ENCODE measurements at regions not wholly inside any gene's neighbourhood (a gene's known extent, or its start where the extent isn't known, plus 50 kb on each side); places are given as distances from the start of the nearest gene placed in this dataset.

DNA sequence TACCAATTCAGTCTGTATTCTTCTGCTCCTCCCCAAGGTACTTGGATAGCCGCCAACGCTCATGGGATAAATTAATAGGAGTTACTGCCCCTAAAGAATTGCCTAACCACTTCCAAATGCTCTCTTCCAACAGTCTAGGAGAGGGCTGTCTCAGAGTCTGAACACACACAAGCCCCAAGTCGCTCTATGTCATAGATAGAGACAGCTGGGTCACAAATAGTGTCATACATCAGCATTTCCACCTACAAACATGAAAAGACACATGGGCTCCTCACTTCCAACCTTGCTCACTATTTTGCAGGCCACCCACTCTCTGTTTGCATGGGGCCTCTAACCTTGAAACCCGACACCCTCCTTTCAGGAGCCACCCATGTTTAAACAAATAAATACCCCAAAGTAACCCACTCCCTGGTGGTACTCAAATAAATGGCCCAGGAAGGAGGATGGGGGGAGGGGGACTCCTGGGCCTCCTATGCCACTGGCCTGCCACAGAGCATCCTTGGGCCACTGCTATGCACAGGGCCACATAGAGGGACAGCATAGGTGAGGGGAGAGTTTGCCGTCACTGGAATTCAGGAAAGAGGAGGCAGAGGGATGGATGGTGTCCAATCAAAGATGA is 265.9 kb downstream of the SOX9 start:
- Histone ChIP-seq H3K9me3 (ENCODE audit: low read depth, low read length) (no peaks in the 10 kb centered on the region), H3K9ac (ENCODE audit: insufficient read length) (no peak overlapping the region), H3K4me3 (no peak overlapping the region), H3K36me3 (ENCODE audit: insufficient read depth, low read length) (no peaks in the 10 kb centered on the region), H3K27ac (0 out of 2 replicates have a peak overlapping the region, but pooled peaks have one; percentile 9)
- DNase-seq (ENCODE audit: low read depth, low spot score) = no peak
- TF ChIP-seq FOXP2 (optimal IDR thresholded peaks at IDR 0.05; ENCODE audit: control extremely low read depth, extremely low read length, insufficient read depth) (no peak), POLR2AphosphoS5 (IDR thresholded peaks at IDR 0.05; ENCODE audit: borderline replicate concordance, low read depth, low read length) (no peak), EZH2 (IDR thresholded peaks at IDR 0.05) (no peak)

DNA sequence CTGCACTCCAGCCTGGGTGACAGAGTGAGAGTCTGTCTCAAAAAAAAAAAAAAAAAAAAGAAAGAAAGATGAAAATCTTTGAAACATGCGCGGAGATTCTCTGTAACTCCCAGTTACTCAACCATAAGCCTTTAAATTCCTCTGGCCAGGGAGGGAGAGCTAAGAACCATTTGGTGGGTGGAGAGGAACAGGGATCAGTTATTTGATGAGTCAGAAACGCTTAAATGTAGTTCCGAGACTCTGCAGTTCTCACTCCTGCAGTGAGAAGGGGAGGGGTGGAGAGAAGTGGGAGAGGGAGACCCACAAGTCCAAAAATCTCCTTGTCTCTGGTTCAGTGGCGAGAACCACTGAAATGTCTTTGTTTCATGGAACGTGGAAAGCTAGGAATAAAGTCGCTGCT is 266.7 kb downstream of the SOX9 start:
- no peaks in the 10 kb centered on the region for H3K9me3 ChIP-seq (ENCODE audit: low read depth, low read length)
- no peaks in the 10 kb centered on the region for H3K36me3 ChIP-seq (ENCODE audit: insufficient read depth, low read length)
- H3K9ac ChIP-seq (ENCODE audit: insufficient read length) = no peak overlapping the region
- no peak overlapping the region for H3K27ac ChIP-seq
- H3K4me3 ChIP-seq = no peak overlapping the region
- TF ChIP-seq EZH2 (IDR thresholded peaks at IDR 0.05) (no peak), POLR2AphosphoS5 (IDR thresholded peaks at IDR 0.05; ENCODE audit: borderline replicate concordance, low read depth, low read length) (no peak), FOXP2 (optimal IDR thresholded peaks at IDR 0.05; ENCODE audit: control extremely low read depth, extremely low read length, insufficient read depth) (no peak)
- DNase-seq (ENCODE audit: low read depth, low spot score) = no peak

DNA sequence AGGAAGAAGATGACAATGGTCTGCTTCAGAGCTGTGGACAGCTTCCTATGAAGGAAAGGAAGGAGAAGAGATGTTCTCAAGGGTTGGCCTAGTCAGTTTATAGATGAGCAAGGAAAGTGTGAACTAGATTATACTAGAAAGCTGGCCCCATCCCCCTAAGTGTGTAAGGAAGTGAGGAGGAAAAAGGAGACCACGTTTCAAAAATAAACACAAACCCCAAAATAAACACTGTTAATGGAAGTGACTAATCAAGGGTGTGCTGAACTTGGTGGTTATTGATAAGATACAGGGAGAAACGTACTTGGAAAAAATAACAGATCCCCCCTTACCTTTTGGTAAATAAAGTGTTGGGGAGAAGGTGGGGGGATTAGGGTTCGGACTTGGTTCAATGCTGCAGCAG is 267.1 kb downstream of the SOX9 start:
- Histone ChIP-seq H3K36me3 (ENCODE audit: insufficient read depth, low read length) (no peaks in the 10 kb centered on the region), H3K27ac (no peak overlapping the region), H3K9me3 (ENCODE audit: low read depth, low read length) (no peaks in the 10 kb centered on the region), H3K9ac (ENCODE audit: insufficient read length) (no peak overlapping the region), H3K4me3 (no peak overlapping the region)
- no peak for DNase-seq (ENCODE audit: low read depth, low spot score)
- TF ChIP-seq EZH2 (IDR thresholded peaks at IDR 0.05) (no peak), FOXP2 (optimal IDR thresholded peaks at IDR 0.05; ENCODE audit: control extremely low read depth, extremely low read length, insufficient read depth) (no peak), POLR2AphosphoS5 (IDR thresholded peaks at IDR 0.05; ENCODE audit: borderline replicate concordance, low read depth, low read length) (no peak)

DNA sequence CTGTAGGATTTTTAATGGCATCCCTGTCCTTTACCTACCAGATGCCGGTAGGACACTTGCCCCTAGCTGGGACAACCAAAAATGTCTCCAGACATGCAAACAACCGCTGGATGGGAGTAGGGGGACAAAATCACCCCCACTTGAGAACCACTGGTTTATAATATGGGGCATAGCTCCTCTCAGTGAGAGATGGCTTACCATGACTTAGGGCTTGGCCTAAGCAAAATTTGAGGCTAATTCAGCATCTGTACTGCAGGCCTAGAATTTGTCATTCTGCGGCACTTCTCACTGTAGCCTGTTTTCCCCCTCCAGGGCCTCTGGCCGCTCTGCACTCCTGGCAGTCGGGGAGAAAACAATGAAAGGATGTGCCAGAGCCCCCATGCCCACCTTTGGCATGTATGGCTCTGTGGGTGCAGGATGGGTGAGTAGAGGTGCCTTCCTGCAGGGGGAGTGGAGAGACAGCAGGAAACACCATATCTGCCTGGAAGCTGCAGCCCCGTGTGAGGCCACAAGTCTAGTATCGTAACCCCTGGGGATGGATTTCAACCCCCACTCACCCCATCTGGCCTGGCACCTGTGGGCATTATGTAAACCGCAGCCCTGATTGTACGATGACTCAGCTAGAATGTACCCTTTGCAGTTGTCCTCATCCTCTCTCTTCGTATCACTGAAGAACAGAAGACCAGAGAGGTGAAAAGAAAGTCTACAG is 268.1 kb downstream of the SOX9 start:
- Histone ChIP-seq H3K4me3 (no peak overlapping the region), H3K9me3 (ENCODE audit: low read depth, low read length) (no peaks in the 10 kb centered on the region), H3K36me3 (ENCODE audit: insufficient read depth, low read length) (no peaks in the 10 kb centered on the region), H3K9ac (ENCODE audit: insufficient read length) (no peak overlapping the region), H3K27ac (no peak overlapping the region)
- TF ChIP-seq EZH2 (IDR thresholded peaks at IDR 0.05) = no peak
- TF ChIP-seq FOXP2 (optimal IDR thresholded peaks at IDR 0.05; ENCODE audit: control extremely low read depth, extremely low read length, insufficient read depth) = no peak
- no peak for TF ChIP-seq POLR2AphosphoS5 (IDR thresholded peaks at IDR 0.05; ENCODE audit: borderline replicate concordance, low read depth, low read length)
- DNase-seq (ENCODE audit: low read depth, low spot score) = no peak

DNA sequence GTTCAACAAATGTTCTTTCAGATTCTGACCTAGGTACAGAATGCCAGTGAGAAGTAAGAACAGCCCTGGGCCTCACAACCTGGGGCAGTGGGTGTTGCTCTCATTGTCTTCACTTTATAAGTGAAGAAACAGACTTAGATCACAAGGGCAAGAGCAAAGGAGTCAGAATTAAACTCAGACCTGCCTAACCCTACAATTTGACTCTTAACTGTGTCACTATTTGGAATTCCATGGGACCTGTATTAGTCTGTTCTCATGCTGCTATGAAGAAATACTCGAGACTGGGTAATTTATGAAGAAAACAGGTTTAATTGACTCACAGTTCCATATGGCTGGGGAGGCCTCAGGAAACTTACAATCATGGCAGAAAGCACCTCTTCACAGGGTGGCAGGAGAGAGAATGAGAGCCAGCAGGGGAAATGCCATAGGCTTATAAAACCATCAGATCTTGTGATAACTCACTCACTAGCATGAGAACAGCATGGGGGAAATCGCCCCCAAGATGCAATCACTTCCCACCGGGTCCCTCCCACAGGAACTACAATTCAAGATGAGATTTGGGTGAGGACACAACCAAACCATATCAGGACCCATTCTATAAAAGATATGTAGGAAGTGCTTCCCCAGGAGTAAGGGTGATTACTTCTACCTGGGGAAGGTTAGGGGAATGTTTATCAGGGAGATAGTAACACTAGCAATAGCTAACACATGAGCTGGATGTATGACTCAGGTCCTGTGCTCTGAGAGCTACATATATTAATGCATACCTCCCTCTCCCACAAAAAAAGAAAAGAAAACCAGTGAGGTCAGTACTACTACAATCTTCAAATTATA is 270.1 kb downstream of the SOX9 start:
- Histone ChIP-seq H3K36me3 (ENCODE audit: insufficient read depth, low read length) (no peaks in the 10 kb centered on the region), H3K9ac (ENCODE audit: insufficient read length) (no peak overlapping the region), H3K4me3 (no peak overlapping the region), H3K27ac (no peak overlapping the region), H3K9me3 (ENCODE audit: low read depth, low read length) (no peaks in the 10 kb centered on the region)
- DNase-seq (ENCODE audit: low read depth, low spot score) = no peak
- TF ChIP-seq POLR2AphosphoS5 (IDR thresholded peaks at IDR 0.05; ENCODE audit: borderline replicate concordance, low read depth, low read length) (no peak), EZH2 (IDR thresholded peaks at IDR 0.05) (no peak), FOXP2 (optimal IDR thresholded peaks at IDR 0.05; ENCODE audit: control extremely low read depth, extremely low read length, insufficient read depth) (no peak)

DNA sequence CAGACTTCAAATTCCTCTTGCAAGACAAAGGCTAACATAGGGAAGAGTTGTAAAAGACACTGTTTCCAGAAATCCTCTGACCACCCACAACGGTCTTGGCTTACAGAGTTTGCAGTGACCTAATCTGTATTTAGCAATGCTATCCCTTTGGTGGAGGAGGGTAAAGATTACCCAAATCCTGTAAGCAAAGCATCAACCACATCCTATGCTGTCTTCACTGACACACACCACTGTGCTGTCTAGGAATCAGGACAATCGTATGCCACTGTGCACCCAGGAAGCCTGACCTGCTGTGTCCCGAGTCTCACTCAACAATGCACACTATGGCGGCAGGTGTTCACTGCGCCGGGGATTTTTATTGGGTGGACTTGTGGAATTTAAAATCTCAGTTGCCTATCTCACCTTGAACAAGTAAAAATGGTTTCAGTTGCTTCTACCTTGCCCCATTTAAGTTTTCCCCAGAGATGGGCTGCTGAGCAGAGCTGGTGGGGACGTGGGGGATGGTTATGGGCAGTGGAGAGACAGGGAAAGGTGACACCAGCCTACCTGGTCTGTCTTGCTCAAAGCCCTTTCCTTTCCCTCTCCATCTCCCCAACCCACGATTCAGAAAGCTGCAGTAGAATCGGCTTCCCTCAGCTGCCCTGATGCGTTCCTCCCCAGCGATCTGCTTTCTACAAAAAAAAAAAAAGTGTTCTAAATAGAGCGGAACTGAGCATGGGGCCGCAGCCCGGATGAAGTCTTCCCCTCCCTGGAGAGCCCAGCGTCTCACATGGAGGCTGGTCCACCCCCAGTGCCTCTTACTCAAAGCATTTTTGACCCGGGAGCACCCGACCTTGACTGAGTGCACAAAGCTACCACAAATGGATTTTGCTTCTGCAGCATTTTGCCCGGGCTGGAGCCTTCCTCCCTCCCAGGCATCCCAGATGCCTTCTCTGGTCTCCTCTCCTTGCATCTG is 271.5 kb downstream of the SOX9 start:
- Histone ChIP-seq H3K9ac (ENCODE audit: insufficient read length) (no peak overlapping the region), H3K27ac (no peak overlapping the region), H3K9me3 (ENCODE audit: low read depth, low read length) (no peaks in the 10 kb centered on the region), H3K4me3 (no peak overlapping the region), H3K36me3 (ENCODE audit: insufficient read depth, low read length) (no peaks in the 10 kb centered on the region)
- no peak for DNase-seq (ENCODE audit: low read depth, low spot score)
- no peak for TF ChIP-seq EZH2 (IDR thresholded peaks at IDR 0.05)
- TF ChIP-seq POLR2AphosphoS5 (IDR thresholded peaks at IDR 0.05; ENCODE audit: borderline replicate concordance, low read depth, low read length) = no peak
- TF ChIP-seq FOXP2 (optimal IDR thresholded peaks at IDR 0.05; ENCODE audit: control extremely low read depth, extremely low read length, insufficient read depth) = no peak

DNA sequence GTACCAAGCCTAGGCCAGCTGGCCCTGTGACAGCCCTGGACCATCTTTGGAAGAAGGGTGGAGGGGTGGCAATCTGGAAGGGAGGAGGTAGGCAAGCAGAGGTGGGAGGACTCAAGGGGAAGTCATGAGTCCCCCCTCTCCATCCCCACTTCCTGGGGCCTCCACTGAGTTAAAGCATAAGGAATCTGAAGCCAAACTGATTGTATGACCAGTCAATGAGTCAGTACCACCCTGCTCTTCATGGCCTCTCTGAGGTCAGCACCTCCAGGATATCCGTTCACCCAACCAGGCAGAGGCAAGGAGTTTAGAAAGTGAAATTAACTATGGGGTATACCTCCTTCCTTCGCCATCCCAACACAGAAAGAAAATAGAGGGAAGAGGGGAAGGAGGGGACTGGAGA is 272.7 kb downstream of the SOX9 start:
- no peak overlapping the region for H3K9ac ChIP-seq (ENCODE audit: insufficient read length)
- no peak for TF ChIP-seq POLR2AphosphoS5 (IDR thresholded peaks at IDR 0.05; ENCODE audit: borderline replicate concordance, low read depth, low read length)
- no peak for TF ChIP-seq EZH2 (IDR thresholded peaks at IDR 0.05)
- TF ChIP-seq FOXP2 (optimal IDR thresholded peaks at IDR 0.05; ENCODE audit: control extremely low read depth, extremely low read length, insufficient read depth) = no peak
- no peaks in the 10 kb centered on the region for H3K36me3 ChIP-seq (ENCODE audit: insufficient read depth, low read length)
- no peak overlapping the region for H3K27ac ChIP-seq
- H3K4me3 ChIP-seq = no peak overlapping the region
- no peaks in the 10 kb centered on the region for H3K9me3 ChIP-seq (ENCODE audit: low read depth, low read length)
- DNase-seq (ENCODE audit: low read depth, low spot score) = no peak

Data from SK-N-MC (cell line).